Sigmoid colon (tissue), 4 donors: ENCODE measurements at regions not wholly inside any gene's neighbourhood (a gene's known extent, or its start where the extent isn't known, plus 50 kb on each side); places are given as distances from the start of the nearest gene placed in this dataset.

Experiments used
- EP300 ChIP-seq, 4 donors: sonication (generic); formaldehyde crosslinking; IDR thresholded peaks; one replicate each; pipeline ENCODE4 v1.6.1; 2017; ENCODE audit warnings: antibody characterized with exemption in 4 of 4
- POLR2A ChIP-seq, 2 donors: fragments of 450-650 bp; IDR thresholded peaks; one replicate each; pipeline ENCODE4 v1.6.1; 2016; ENCODE audit warnings: antibody characterized with exemption in 2 of 2, mild to moderate bottlenecking in 2 of 2, moderate library complexity in 2 of 2
- POLR2AphosphoS5 ChIP-seq, 4 donors: sonication (generic); formaldehyde crosslinking; IDR thresholded peaks; one replicate each; pipeline ENCODE4 v1.6.1; 2017; ENCODE audit warnings: antibody characterized with exemption in 4 of 4
- TF ChIP-seq, protein P1 (sequence below), 4 experiments: fragments of 450-650 bp in 3 of 4; fragments of 200-600 bp in 1 of 4; IDR thresholded peaks; one replicate each; pipeline ENCODE4 v1.5.1; 2016 to 2019; ENCODE audit warnings: antibody characterized with exemption in 4 of 4, mild to moderate bottlenecking in 3 of 4, moderate library complexity in 2 of 4

DNA sequence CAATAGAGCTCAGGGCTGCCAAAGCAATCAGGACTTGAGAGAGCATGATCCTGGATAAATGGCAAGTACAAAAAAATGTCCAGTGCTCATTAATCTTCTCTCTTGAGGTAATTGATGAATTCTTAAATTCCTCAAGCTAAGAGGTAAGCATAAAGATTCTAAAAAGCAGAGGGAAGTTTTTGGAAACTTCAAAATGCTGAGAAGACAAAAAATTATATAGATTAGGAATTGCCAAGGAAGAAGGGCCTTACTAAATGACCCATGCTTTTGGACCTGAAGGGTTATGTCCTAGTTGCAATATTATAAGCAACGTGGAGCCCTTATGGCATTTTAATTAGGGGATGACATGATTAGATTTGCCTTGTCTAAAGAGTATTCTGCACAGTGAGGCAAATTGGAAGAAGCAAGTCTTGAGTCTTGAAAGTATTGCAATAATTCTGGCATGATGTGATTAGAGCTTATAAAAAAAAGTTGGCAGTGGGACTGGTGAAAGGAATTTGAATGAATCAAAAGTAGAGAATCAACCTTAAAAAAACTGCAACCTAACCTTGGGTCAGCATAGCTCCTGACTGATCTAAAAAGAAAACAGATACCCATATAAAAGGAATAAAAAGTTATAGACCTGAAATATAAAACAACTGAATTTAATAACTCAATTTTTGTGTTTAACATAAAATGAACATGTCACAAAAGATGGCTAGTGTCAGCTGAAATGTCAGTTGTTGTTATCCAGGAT, 323.8 kb upstream of the ARRDC3 start:
- TF ChIP-seq, protein P1, sequence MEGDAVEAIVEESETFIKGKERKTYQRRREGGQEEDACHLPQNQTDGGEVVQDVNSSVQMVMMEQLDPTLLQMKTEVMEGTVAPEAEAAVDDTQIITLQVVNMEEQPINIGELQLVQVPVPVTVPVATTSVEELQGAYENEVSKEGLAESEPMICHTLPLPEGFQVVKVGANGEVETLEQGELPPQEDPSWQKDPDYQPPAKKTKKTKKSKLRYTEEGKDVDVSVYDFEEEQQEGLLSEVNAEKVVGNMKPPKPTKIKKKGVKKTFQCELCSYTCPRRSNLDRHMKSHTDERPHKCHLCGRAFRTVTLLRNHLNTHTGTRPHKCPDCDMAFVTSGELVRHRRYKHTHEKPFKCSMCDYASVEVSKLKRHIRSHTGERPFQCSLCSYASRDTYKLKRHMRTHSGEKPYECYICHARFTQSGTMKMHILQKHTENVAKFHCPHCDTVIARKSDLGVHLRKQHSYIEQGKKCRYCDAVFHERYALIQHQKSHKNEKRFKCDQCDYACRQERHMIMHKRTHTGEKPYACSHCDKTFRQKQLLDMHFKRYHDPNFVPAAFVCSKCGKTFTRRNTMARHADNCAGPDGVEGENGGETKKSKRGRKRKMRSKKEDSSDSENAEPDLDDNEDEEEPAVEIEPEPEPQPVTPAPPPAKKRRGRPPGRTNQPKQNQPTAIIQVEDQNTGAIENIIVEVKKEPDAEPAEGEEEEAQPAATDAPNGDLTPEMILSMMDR (IDR thresholded peaks at IDR 0.05), result no peak
- TF ChIP-seq POLR2A (IDR thresholded peaks at IDR 0.05) (no peak), POLR2AphosphoS5 (IDR thresholded peaks at IDR 0.05) (no peak), EP300 (IDR thresholded peaks at IDR 0.05) (no peak)
